OCI-M1 (cell line): ENCODE measurements at regions not wholly inside any gene's neighbourhood (a gene's known extent, or its start where the extent isn't known, plus 50 kb on each side); places are given as distances from the start of the nearest gene placed in this dataset.

Experiments used
- DNase-seq: peaks from one replicate; lab custom pipeline; 2025; lab: John Stamatoyannopoulos, UW

GRCh38 chr10:130371156-130371555 lies 235.0 kb downstream of the GLRX3 start:
- DNase-seq = no peak

DNA sequence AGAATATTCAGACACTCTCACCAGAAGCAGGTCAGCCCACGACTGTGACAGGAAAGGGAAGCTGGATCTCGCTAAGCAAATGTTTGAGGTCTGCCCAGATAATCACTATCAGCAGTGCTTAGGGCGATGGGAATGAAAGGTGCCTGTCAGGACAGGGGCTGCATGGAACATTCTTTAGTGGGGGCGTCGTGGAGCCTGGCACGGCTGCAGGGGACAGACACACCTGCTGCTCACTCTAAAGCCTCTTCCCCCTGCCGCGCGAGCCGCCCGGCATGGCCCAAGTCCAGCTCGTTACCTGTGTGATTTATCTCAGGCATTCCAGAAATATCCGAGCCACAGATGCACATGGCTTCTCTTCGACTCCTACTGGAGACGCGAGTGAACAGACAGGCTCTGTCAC lies 235.5 kb downstream of the GLRX3 start:
- peak; percentile 11 for DNase-seq

GRCh38 chr10:130372222-130372621 lies 236.0 kb downstream of the GLRX3 start:
- no peak for DNase-seq

DNA sequence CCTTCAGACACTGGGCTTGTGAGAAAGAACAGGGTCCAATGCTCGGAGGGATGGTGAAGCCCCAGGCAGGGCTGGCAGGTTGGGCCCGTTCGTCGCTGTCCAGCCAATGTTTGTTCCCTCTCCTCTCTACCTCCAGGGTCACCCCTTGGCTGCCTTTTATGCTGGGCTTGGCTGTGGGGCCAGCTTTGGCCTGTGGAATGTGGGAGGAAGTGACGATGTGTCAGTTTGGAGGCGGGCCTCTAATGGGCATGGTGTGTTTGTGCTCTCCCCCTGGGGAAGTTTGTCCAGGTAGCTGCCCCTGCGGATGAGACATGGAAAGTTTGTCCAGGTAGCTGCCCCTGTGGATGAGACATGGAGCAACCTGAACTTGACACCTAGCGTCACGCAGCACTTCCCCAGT lies 236.7 kb downstream of the GLRX3 start:
- DNase-seq = no peak

- DNase-seq = no peak
These were observed 241.9 kb downstream of the GLRX3 start for GRCh38 chr10:130377986-130378540.

- DNase-seq = no peak
These were observed 242.6 kb downstream of the GLRX3 start for GRCh38 chr10:130378556-130379400.

GRCh38 chr10:130380056-130380455 lies 243.9 kb downstream of the GLRX3 start:
- DNase-seq = no peak

DNA sequence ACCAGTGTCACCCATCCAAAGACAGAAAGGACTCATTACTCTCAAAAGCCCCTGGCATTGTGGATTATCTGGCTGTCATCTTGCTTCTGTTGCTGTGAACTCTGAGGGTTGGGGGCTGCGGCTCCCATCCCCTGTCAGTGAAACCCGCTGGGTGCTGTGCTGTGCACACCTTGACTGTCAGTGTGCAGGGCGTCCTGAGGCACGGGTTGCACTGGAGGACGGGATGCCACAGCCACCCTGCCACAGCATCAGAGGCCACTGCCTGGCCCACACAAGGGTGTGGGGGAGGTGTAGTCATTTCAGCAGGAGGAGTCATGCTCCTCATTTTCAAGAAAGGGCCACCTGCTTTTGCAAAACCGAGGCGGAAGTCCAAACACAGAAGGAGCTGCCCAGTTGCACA lies 245.8 kb downstream of the GLRX3 start:
- DNase-seq = no peak

DNA sequence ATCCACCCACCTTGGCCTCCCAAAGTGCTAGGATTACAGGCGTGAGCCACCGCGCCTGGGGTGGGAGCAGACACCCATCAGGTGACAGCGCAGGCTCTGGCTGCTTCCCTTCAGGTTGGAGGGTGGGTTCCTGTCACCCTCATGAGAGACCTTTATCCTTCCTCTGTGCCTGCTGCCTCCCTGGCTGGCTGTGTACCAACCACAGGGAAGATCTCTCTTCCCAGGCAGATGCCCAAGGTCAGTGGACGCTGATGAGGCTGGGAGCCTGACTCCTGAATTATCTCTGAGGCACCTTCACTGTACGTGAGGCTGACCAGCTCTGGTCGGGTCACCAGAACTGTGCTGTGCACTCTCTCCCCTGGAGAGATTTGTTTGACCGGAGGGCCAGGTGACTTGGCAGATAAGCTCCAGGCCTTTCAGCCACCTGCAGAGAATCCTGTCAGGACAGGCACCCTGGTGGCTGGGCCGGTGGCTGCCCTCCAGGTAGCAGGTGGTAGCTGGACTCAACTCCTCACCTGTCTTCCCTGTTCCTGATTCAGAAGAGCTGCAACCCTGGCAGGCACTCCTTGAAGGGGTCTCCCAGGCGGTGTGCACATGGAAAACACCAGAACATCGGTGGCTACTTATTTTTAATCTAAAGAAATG lies 251.9 kb downstream of the GLRX3 start:
- no peak for DNase-seq

- no peak for DNase-seq
These were observed 252.6 kb downstream of the GLRX3 start for GRCh38 chr10:130388746-130389145.

- DNase-seq = no peak
These were observed 253.7 kb downstream of the GLRX3 start for GRCh38 chr10:130389906-130390305.

DNA sequence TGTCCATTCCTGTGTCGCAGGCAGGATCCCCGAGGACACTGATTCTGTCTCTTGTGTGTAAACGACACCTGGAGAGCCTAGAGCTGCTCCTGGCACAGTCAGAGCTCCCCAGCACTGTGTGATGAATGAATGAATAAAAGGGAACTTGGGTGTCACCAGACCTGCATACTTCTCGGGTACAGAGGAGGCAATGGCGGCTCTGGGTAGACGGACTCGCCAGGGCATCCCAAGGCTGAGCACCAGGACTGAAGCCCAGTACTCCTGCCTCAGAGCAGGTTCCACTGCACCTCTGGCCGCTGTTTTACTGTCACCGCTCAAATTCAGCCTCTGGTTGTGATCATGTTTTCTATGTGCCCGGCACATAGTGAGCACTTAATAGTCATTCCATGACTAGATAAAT lies 255.8 kb downstream of the GLRX3 start:
- DNase-seq = no peak

- no peak for DNase-seq
These were observed 257.2 kb downstream of the GLRX3 start for GRCh38 chr10:130393342-130393741.

GRCh38 chr10:130394832-130395231 lies 258.6 kb downstream of the GLRX3 start:
- DNase-seq = no peak

DNA sequence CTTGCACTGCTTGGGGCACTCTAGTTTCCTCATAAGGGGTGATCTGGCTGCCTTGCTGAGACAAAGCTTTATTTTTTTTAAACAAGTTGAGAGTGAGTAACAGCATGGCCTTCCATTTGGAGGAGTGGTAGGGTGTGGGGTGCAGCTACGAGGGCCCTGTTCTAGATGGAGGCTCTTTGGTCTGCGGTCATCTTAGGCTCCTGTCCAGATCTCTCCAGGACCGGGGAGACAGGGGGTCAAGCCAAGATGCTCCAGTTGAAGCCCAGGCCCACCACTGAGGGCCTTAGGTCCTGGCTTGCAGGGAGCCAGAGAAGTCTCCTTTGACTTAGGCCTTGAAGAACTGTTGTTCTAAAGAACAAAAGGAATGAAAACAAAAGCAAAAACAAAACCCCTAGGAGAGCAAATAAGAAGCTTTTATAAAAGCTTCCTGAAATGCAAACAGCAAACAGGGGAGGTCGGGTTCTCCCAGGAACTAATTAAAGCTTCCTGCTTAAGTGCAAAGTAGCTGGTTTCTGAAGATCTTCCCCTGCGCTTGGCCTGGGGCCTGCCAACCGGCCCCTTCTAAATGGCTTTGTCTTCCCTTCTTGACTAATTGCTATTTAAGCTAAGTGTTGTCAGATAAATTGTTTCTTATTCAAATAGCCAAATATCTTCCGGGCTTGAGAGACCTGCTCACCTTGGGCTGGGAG lies 259.2 kb downstream of the GLRX3 start:
- DNase-seq = no peak

- no peak for DNase-seq
These were observed 259.9 kb downstream of the GLRX3 start for GRCh38 chr10:130396044-130396443.

GRCh38 chr10:130398090-130398994 lies 262.2 kb downstream of the GLRX3 start:
- DNase-seq = no peak

- DNase-seq = no peak
These were observed 263.3 kb downstream of the GLRX3 start for GRCh38 chr10:130399425-130399950.

- DNase-seq = no peak
These were observed 264.7 kb downstream of the GLRX3 start for GRCh38 chr10:130400890-130401289.

GRCh38 chr10:130401860-130402765 lies 265.9 kb downstream of the GLRX3 start:
- DNase-seq = no peak
